Spleen (tissue), 11 donors: ENCODE measurements at regions not wholly inside any gene's neighbourhood (a gene's known extent, or its start where the extent isn't known, plus 50 kb on each side); places are given as distances from the start of the nearest gene placed in this dataset.
A peak's percentile ranks its signal among the peaks of the same experiment; 100 is the strongest.

ENCODE experiments used
- DNase-seq: peaks from one replicate; pipeline ENCODE4 v3.0.0-alpha.2; 2020
- H3K27ac ChIP-seq, 8 donors: fragments of 200-600 bp; sonication (generic) in 7 of 8; 1 replicate in 4 of 8; 2 replicates in 4 of 8; pipeline versions ENCODE4 v1.5.0 to v1.8.0; 2016 to 2021; ENCODE audit warnings: inconsistent platforms in 4 of 8, mild to moderate bottlenecking in 4 of 8, moderate library complexity in 1 of 8
- H3K27me3 ChIP-seq, 7 donors: fragments of 200-600 bp; sonication (generic) in 6 of 7; replicated peaks in 1 of 7; 1 replicate in 4 of 7; 2 replicates in 3 of 7; pipeline versions ENCODE4 v1.5.0 to v1.8.0; 2016 to 2021; ENCODE audit warnings: inconsistent platforms in 3 of 7, mild to moderate bottlenecking in 1 of 7
- H3K36me3 ChIP-seq, 6 donors: fragments of 200-600 bp; sonication (generic) in 5 of 6; 1 replicate in 4 of 6; 2 replicates in 2 of 6; pipeline versions ENCODE4 v1.5.0 to v1.8.0; 2016 to 2021; ENCODE audit warnings: inconsistent platforms in 2 of 6
- H3K4me1 ChIP-seq, 6 donors: fragments of 200-600 bp; sonication (generic) in 5 of 6; 1 replicate in 3 of 6; 2 replicates in 3 of 6; pipeline versions ENCODE4 v1.5.0 to v1.8.0; 2016 to 2021; ENCODE audit warnings: inconsistent platforms in 3 of 6
- H3K4me3 ChIP-seq, 8 donors: fragments of 200-600 bp; sonication (generic) in 7 of 8; 1 replicate in 4 of 8; 2 replicates in 4 of 8; pipeline versions ENCODE4 v1.5.0 to v1.8.0; 2016 to 2021; ENCODE audit warnings: inconsistent platforms in 4 of 8, mild to moderate bottlenecking in 4 of 8, moderate library complexity in 2 of 8
- H3K9me3 ChIP-seq, 8 donors: fragments of 200-600 bp; sonication (generic) in 7 of 8; 1 replicate in 4 of 8; 2 replicates in 4 of 8; pipeline versions ENCODE4 v1.5.0 to v1.8.0; 2016 to 2021; ENCODE audit warnings: inconsistent platforms in 4 of 8
- CTCF ChIP-seq, 11 experiments: fragments of 200-600 bp in 7 of 11; fragments of 450-650 bp in 4 of 11; sonication (generic) in 4 of 11; IDR thresholded peaks in 8 of 11; conservative IDR thresholded peaks in 3 of 11; 1 replicate in 7 of 11; 2 replicates in 4 of 11; pipeline versions ENCODE4 v1.4.0 to v1.8.0; 2016 to 2021; ENCODE audit warnings: antibody characterized with exemption in 11 of 11, inconsistent platforms in 4 of 11, mild to moderate bottlenecking in 1 of 11
- POLR2A ChIP-seq, 3 donors: fragments of 450-650 bp; IDR thresholded peaks; one replicate each; pipeline ENCODE4 v1.5.1; 2017; ENCODE audit warnings: antibody characterized with exemption in 3 of 3, mild to moderate bottlenecking in 1 of 3
- POLR2AphosphoS5 ChIP-seq, 3 donors: sonication (generic); formaldehyde crosslinking; IDR thresholded peaks; one replicate each; pipeline ENCODE4 v1.5.1; 2017; ENCODE audit warnings: antibody characterized with exemption in 3 of 3
- WGBS, 5 donors: extraction: QIAGEN DNeasy Blood & Tissue Kit in 3 of 5; methylation state at CpG; one replicate each; pipeline versions ENCODE4 v1.1.5 to v1.1.7; 2013 to 2018; 5-methylcytosine and 5-hydroxymethylcytosine counted together
- intact Hi-C: fragments of 100-400 bp; cut with DNase I; formaldehyde crosslinking; loops from one replicate; pipeline ENCODE4 v1.15.0; 2023; ENCODE audit warnings: low total_unique reads
- donor health status: healthy with polysubstance abuse.
- donor health status: DM: no; HTN: no; CAD: no; lungs with moderate emphysema.
- donor health status: DM: no; HTN: no; CAD: no.
- donor health status: Bipolar disorder and iron deficiency.
- donor health status: healthy.
- donor health status: DM: no; HTN: no; CAD: no.
- donor health status: DM: yes; HTN: yes; CAD: no.

- Histone ChIP-seq H3K27me3 (peaks cover 0 to 66% (median 22%) of the 10 kb centered on the region in 7 donors), H3K4me3 (no peak overlapping the region), H3K9me3 (no peaks in the 10 kb centered on the region), H3K27ac (no peak overlapping the region), H3K36me3 (no peaks in the 10 kb centered on the region), H3K4me1 (peaks cover 0 to 14% (median 4%) of the 10 kb centered on the region in 6 donors)
- intact Hi-C loops = loop anchor here (5.0 kb wide), 1 partner anchor 374 kb away; no protein-coding TSS in a partner anchor
- TF ChIP-seq POLR2A (IDR thresholded peaks at IDR 0.05) (no peak), CTCF (IDR thresholded peaks at IDR 0.05 in 8 of 11, conservative IDR thresholded peaks at IDR 0.05 in 3 of 11) (peak; percentile 8 to 90 (median 72))
- 10 to 14% (median 12%) methylated on average over 10 to 14 of the region's 14 CpGs for WGBS, 5 donors
- no peak for DNase-seq
Measured at GRCh38 chr2:121071034-121071504, 213.9 kb downstream of the TFCP2L1 start.

GRCh38 chr2:121072784-121073183 lies 212.2 kb downstream of the TFCP2L1 start:
- Histone ChIP-seq H3K27me3 (peaks cover 0 to 81% (median 28%) of the 10 kb centered on the region in 7 donors), H3K36me3 (no peaks in the 10 kb centered on the region), H3K27ac (no peak overlapping the region), H3K4me1 (peaks cover 0 to 15% (median 4%) of the 10 kb centered on the region in 6 donors), H3K9me3 (no peaks in the 10 kb centered on the region), H3K4me3 (no peak overlapping the region)
- no peak for DNase-seq
- no peak for TF ChIP-seq POLR2AphosphoS5 (IDR thresholded peaks at IDR 0.05)
- TF ChIP-seq POLR2A (IDR thresholded peaks at IDR 0.05) = no peak
- no peak for TF ChIP-seq CTCF (IDR thresholded peaks at IDR 0.05 in 8 of 11, conservative IDR thresholded peaks at IDR 0.05 in 3 of 11)
- intact Hi-C loops = loop anchor here (5.0 kb wide), 1 partner anchor 375 kb away; no protein-coding TSS in a partner anchor
- 63 to 84% (median 77%) methylated on average over 13 of the region's 13 CpGs for WGBS, 5 donors

- Histone ChIP-seq H3K9me3 (no peaks in the 10 kb centered on the region), H3K4me3 (no peak overlapping the region), H3K4me1 (peaks cover 0 to 15% (median 4%) of the 10 kb centered on the region in 6 donors), H3K36me3 (no peaks in the 10 kb centered on the region), H3K27me3 (peaks cover 0 to 81% (median 28%) of the 10 kb centered on the region in 7 donors), H3K27ac (no peak overlapping the region)
- 87 to 93% (median 89%) methylated on average over 26 of the region's 26 CpGs for WGBS, 5 donors
- intact Hi-C loops = loop anchor here (5.0 kb wide), 1 partner anchor 376 kb away; no protein-coding TSS in a partner anchor
- no peak for DNase-seq
- no peak for TF ChIP-seq POLR2A (IDR thresholded peaks at IDR 0.05)
- TF ChIP-seq CTCF (IDR thresholded peaks at IDR 0.05 in 8 of 11, conservative IDR thresholded peaks at IDR 0.05 in 3 of 11) = no peak
- TF ChIP-seq POLR2AphosphoS5 (IDR thresholded peaks at IDR 0.05) = no peak
Measured at GRCh38 chr2:121073320-121074210, 211.4 kb downstream of the TFCP2L1 start.
